ENCODE measurements at regions not wholly inside any gene's neighbourhood (a gene's known extent, or its start where the extent isn't known, plus 50 kb on each side); places are given as distances from the start of the nearest gene placed in this dataset.
"Not testable (repeated sequence)": the region's sequence is repeated elsewhere in the genome, so short reads cannot be mapped to it uniquely, and the experiment has no call there.

- TF ChIP-seq CTCF (IDR thresholded peaks at IDR 0.05; ENCODE audit: low read depth, low read length, missing control alignments), result peak; percentile 65
- peak; percentile 16 for DNase-seq (ENCODE audit: low read depth)
- no peak overlapping the region for H3K4me3 ChIP-seq (ENCODE audit: low read depth, low read length)
Measured at GRCh38 chrX:155819966-155820491, 61.1 kb upstream of the VAMP7 start.

DNA sequence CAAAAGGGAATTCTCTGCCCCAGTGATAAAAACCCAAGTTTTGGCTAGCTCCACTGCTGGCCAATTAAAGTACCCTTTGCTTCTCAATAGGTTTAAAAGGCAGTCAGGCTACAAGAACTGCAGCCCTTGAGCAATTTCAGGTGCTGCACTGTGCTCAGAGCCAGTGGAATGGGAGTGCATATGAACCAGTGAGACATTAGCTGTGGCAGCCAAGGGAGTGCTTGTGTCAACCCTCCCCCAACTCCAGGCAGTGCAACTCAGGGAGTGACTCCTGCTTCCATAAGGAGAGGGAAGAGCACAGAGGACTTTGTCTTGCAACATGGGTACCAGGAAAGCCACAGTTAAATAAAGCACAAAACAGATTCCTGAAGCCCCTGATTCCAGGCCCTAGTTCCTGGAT lies 61.6 kb upstream of the VAMP7 start:
- DNase-seq (ENCODE audit: low read depth), result no peak
- no peak for TF ChIP-seq CTCF (IDR thresholded peaks at IDR 0.05; ENCODE audit: low read depth, low read length, missing control alignments)

DNA sequence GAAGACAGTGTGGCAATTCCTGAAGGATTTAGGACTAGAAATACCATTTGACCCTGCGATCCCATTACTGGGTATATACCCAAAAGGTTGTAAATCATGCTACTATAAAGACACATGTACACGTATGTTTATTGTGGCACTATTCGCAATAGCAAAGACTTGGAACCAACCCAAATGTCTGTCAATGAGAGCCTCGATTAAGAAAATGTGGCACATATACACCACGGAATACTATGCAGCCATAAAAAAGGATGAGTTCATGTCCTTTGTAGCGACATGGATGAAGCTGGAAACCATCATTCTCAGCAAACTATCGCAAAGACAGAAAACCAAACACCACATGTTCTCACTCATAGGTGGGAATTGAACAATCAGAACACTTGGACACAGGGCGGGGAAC lies 66.8 kb upstream of the VAMP7 start:
- DNase-seq (ENCODE audit: low read depth); H3K4me3 ChIP-seq (ENCODE audit: low read depth, low read length): not testable (repeated sequence)

More for the DNA sequence above, 61.6 kb upstream of the VAMP7 start:
- no peak overlapping the region for H3K4me3 ChIP-seq (ENCODE audit: low read depth, low read length)

GRCh38 chrX:155779831-155780230 lies 101.3 kb upstream of the VAMP7 start:
- DNase-seq (ENCODE audit: low read depth), result no peak
- no peak overlapping the region for H3K4me3 ChIP-seq (ENCODE audit: low read depth, low read length)
- TF ChIP-seq CTCF (IDR thresholded peaks at IDR 0.05; ENCODE audit: low read depth, low read length, missing control alignments), result no peak

- DNase-seq (ENCODE audit: low read depth), result no peak
- no peak overlapping the region for H3K4me3 ChIP-seq (ENCODE audit: low read depth, low read length)
- no peak for TF ChIP-seq CTCF (IDR thresholded peaks at IDR 0.05; ENCODE audit: low read depth, low read length, missing control alignments)
Measured at GRCh38 chrX:155778844-155779553, 102.1 kb upstream of the VAMP7 start.

- no peak for TF ChIP-seq CTCF (IDR thresholded peaks at IDR 0.05; ENCODE audit: low read depth, low read length, missing control alignments)
- no peak for DNase-seq (ENCODE audit: low read depth)
- H3K4me3 ChIP-seq (ENCODE audit: low read depth, low read length), result no peak overlapping the region
Measured at GRCh38 chrX:155774387-155774786, 106.8 kb upstream of the VAMP7 start.

DNA sequence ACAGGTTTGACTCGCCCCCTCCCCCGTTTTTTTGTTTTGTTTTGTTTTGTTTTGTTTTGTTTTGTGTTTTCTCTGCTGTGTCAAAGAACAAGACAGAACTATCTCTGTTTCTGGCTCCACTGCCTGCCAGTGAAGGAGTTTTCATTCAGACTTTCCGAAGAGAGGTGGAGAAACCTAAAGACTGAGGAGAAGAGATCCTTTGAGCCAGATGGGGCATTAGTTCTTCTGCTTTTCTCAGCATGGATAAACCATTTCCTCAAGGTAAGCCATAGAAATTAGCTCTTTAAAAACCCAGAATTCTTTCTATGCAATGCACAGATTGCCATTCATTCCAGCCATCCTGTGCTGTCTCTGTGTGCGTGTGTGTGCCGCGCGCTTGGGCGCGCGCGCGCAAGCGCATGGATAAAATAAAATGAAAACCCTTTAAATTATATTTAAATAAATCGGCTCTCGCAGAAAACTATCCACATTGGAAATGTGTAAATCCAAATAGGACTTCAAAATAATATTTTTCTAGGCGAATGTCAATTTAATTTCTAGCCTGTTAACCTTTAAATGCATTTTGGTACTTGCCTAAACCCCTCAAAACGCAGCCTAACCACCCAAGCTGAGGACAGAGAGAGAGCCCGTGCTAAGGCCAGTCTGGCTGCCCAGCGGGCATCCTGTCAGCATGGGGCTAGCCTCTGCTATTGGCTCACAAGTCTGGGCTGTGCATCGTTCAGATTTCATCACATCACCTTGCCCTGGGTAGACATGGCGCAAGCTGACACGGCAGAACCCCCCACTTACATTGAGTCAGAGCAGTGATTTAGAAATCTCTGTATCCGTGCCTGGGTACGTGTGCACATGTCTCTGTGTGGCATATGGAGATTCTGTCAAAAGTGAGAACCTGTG lies 113.0 kb upstream of the VAMP7 start:
- H3K4me3 ChIP-seq (ENCODE audit: low read depth, low read length), result no peak overlapping the region
- no peak for DNase-seq (ENCODE audit: low read depth)
- no peak for TF ChIP-seq CTCF (IDR thresholded peaks at IDR 0.05; ENCODE audit: low read depth, low read length, missing control alignments)
